HG02973 (cell line): ENCODE measurements at regions not wholly inside any gene's neighbourhood (a gene's known extent, or its start where the extent isn't known, plus 50 kb on each side); places are given as distances from the start of the nearest gene placed in this dataset.
"Not testable (repeated sequence)": the region's sequence is repeated elsewhere in the genome, so short reads cannot be mapped to it uniquely, and the experiment has no call there.

ENCODE experiments used
- ATAC-seq: cut with Tn5 transposase; IDR thresholded peaks from one replicate; pipeline ENCODE4 v1.9.1; 2021; ENCODE audit warnings: moderate library complexity; ENCODE audit not compliant: unreplicated experiment

DNA sequence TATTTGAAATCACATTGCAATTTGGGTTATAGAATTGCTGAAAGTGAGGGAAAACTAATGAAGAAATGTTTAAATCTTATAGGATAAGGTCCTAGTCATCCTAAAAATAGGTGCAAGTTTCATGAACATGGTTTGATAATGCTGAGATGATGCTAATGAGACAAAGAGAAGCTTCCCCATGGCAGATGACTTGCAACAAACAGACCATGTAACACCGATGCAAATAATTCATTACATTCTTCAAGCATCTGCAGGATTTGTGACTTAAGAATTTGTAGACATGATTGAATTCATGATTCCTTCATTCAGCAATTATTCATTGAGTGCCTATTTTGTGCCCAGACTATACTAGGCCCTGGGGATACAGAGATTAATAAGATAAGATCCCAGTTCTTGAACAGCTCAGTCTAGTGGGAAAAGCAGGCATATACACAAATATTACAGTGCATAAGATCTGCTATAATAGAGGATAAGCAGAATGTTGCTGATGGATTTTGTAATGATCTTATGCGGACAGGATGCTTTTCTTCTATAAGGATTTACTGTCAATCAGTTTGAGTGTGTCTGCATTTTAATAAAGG lies 367.9 kb upstream of the GBE1 start:
- no peak for ATAC-seq

DNA sequence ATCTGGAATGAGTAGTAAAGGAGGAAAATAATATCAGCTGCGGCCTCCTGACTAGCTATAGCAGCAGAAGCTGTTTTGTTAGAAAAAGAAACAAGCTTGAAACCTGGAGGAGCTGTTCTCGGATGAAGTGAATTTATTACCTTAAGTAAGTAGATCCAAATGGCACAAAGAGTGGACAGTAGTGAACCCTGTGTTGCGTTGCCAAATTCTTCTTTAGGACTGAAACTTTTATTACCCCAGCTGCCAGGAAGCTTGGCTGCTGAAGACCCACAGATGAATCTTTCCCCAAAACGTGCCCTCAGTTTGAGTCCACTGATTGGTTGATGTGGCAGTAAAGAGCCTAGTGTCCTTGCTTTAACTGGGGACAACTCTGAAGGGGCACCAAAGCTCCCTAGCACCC lies 366.8 kb upstream of the GBE1 start:
- no peak for ATAC-seq

DNA sequence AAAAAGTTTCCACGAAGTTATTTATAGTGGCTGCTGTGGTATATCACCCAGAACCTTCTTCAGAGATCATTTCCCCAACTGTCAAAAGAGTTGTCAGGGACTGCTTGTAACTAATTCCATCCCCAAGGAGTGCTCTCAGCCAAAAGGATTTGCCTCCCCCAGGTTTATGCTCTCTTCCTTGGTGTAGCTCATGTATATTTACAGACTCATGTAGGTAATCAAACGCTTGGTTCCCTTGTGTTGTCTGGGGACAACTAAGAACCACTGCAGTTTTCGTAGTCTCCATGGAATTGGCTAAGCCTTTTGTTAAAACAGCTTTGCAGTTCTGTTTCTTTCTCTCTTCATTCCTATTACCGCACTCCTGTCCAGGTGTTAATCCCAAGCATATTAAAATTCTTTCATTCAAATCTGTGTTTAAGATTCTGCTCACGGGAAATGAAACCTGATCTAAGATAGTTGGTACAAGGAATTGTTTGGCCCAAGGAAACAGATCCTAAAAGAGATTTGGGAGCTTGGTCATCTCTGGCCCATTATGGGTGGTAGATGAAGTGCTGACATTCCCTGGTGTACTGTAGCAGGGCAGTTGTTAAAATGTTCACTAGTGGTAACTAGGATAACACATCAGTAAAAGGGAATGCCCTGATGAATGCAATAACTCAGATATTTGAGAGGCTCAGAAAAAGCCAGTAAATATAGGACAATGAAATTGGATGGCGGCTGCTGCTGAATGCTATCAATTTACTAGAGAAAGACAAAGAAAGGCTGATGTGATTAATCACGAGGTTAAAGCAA lies 361.3 kb upstream of the GBE1 start:
- no peak for ATAC-seq

GRCh38 chr3:82114589-82114988 lies 353.1 kb upstream of the GBE1 start:
- ATAC-seq, result no peak

DNA sequence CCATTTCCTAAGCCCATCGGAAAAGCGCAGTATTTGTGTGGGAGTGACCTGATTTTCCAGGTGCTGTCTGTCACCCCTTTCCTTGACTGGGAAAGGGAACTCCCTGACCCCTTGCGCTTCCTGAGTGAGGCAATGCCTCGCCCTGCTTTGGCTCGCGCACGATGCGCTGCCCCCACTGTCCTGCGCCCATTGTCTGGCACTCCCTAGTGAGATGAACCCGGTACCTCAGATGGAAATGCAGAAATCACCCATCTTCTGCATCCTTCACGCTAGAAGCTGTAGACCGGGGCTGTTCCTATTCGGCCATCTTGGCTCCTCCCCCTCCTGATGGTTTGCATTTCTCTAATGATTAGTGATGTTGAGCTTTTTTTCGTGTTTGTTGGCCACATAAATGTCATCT lies 349.3 kb upstream of the GBE1 start:
- ATAC-seq, result not testable (repeated sequence)

GRCh38 chr3:82103241-82103640 lies 341.8 kb upstream of the GBE1 start:
- ATAC-seq, result no peak

DNA sequence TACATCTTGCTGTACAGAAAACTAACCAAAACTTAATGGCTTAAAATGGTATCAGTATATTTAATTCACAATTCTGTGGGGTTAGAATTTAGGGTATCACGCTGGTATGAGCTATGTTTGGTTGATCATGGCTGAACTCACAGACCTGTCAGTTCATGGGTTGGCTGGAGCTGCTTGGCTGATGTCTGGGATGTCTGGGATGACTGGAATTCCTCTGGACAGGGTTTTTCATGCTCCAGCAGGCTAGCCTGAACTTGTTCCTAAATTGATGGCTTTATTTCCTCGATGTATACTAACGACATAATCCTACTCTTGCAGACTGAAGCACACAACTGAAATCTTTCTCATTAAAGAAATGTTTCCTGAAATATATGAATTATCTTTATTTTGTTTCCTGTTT lies 338.9 kb upstream of the GBE1 start:
- ATAC-seq, result no peak

- no peak for ATAC-seq
Observed at GRCh38 chr3:82093641-82094040, 332.2 kb upstream of the GBE1 start.

GRCh38 chr3:82088749-82089148 lies 327.3 kb upstream of the GBE1 start:
- no peak for ATAC-seq

- ATAC-seq, result no peak
Observed at GRCh38 chr3:82087958-82088357, 326.5 kb upstream of the GBE1 start.

DNA sequence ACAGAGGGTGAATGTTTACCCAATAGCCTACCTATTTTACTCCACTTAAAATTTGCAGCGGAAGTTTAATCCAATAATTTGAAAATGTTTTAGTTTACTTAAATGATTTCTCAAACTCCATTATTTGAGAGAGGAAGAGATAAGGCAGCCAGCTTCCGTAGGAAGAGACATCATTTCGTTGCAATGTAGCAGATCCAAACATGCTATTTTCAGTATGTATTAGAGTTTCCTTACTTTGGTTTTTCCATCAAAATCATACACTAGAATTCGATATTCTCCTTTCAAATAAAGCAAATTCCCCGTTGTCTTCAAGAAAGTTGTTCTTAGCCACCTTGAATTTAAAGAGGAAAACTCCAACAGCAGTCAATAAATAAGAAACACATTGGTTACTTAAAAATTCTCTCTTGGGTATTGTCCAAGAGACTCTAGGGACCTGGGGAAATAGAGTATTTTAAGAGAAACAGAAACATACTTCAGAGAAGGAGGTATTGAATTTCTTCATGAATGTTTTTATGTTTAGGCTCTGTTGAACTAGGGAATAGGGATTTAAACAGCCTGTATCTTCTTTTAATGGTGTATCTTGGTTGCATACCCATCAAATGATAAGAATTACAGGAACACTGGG lies 324.5 kb upstream of the GBE1 start:
- no peak for ATAC-seq

DNA sequence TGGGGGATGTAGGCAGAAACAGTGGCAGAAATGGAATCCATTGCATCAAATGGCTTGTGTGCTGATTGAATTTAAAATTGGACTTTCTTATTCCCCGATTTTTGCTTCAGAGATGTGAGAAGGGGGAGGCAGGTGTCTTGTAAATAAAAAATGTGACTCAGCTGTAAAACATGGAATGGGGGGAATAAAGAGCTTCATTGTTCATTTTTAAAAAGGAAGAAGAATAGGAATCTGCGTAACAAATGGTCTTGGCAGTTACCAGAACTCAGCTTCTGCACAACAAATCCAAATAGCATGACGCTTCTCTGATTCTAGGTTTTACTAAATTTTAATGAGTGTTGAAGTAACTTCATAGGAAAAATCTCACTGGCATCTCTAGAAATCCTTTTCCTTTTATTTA lies 323.9 kb upstream of the GBE1 start:
- no peak for ATAC-seq

DNA sequence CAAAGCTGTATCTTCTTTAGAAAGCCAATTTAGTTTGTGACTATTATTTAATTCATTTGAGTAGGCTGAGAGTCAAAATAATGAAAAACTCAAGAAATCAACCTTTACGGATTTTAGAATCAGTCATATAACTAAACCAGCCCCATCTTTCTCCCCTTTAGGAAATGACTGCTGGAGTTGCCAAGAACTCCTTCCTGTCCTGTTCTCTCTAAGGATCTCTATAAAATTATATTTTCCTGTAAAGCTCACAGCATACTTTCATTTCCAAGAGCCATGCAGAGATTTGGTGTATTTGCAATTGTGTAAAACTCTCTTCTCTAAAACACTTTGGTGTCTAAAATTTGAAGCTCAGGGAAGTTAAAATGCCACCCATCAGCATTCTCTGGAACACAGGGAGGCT lies 323.4 kb upstream of the GBE1 start:
- ATAC-seq, result no peak

DNA sequence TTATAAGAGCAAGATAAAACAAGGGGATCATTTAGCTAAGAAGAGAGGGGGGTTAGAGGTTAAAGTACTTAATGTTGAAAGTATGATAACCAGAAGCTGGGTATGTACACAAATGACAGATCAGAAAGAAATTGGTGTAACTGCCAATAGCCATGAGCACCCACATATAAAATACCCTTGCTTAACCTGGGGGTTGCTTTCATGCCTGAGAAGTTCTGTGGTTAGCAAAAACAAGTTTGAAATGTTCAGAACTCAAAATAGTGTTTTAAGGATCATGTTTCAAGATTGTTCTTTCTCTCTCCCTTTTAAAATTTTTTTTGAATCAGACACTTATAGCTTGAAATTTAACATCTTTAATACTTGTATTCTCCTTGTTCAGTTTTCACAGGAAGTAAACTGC lies 321.4 kb upstream of the GBE1 start:
- no peak for ATAC-seq

DNA sequence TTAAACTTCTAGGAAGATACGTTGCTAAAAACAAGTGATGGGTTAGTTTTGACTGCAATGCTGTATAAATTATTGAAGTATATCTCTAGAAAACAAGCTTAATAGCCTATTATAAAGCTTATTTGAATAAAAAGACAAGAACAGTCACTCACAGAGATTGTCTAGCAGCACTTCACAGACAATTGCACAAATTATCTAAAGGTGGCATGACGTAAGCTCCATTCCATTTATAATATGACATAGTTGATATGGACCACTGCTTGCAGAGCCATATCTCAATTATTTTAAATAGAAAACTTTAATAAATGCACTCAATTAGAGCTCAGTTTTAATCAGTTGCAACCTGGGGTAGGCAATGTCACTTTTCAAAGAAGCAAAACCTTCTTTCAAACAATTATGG lies 319.9 kb upstream of the GBE1 start:
- no peak for ATAC-seq

GRCh38 chr3:82080792-82081191 lies 319.3 kb upstream of the GBE1 start:
- ATAC-seq, result no peak

- ATAC-seq, result no peak
Observed at GRCh38 chr3:82080261-82080660, 318.8 kb upstream of the GBE1 start.

- no peak for ATAC-seq
Observed at GRCh38 chr3:82079335-82079890, 318.0 kb upstream of the GBE1 start.

GRCh38 chr3:82078246-82078645 lies 316.8 kb upstream of the GBE1 start:
- ATAC-seq, result no peak

DNA sequence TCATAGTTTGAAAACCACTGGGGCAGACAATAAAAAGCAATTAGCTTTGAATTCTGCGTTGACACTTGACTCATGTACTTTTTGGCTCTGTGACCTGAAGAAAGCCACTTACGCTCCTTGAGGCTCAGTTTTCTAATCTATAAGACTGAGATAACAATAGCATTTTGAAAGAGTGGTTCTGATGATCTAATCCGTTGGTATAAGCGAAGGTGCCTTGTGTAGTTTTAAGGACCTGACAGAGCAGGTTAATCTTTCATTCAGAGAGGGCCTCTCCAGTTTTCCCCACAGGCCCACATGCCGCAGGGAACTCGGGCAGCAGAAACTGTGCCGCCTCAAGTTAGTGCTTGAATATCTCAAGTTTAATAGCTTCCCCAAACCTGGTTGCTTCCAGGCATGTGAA lies 306.0 kb upstream of the GBE1 start:
- no peak for ATAC-seq

DNA sequence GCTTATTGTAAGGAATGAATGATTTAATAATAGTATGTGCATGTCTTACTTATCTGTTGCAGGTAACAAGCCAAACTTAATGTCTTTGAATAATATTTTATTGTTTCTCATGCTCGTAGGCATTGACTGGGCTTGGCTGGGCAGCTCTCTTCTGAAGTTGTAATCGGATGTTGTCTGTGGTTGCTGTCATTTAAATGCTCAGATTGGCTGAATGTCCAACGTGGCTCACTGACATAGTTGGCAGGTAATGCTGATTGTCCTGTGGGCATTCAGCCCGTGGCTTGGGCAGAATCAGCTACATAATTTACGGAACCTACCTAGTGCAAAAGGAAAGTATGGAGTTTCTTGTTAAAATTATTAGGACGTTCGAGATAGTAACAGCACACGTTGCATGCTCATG lies 297.4 kb upstream of the GBE1 start:
- ATAC-seq, result no peak

DNA sequence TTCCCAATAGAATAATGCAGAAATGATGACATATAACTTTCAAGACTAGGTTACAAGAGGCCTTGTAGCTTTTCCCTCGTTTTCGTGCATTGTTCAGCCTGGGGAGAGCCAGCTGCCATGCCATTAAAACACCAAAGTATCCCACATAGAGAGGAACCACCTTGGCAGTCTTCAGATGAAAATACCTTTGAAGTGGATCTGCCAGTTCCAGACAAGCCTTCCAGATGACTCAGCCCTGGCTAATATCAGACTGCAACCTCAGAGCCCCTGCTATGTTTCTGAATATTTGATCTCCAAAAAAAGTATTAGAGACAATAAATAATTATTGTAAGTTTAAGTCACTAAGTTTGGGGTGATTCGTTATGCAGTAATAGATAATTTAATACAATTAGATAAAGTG lies 294.3 kb upstream of the GBE1 start:
- ATAC-seq, result no peak
